Right renal cortex interstitium (tissue), 3 donors: ENCODE measurements at regions not wholly inside any gene's neighbourhood (a gene's known extent, or its start where the extent isn't known, plus 50 kb on each side); places are given as distances from the start of the nearest gene placed in this dataset.

ENCODE experiments used
- DNase-seq, 3 donors: peaks; one replicate each; pipeline ENCODE4 v3.0.0-alpha.2; 2013; ENCODE audit warnings: low read depth in 3 of 3, low spot score in 2 of 3

DNA sequence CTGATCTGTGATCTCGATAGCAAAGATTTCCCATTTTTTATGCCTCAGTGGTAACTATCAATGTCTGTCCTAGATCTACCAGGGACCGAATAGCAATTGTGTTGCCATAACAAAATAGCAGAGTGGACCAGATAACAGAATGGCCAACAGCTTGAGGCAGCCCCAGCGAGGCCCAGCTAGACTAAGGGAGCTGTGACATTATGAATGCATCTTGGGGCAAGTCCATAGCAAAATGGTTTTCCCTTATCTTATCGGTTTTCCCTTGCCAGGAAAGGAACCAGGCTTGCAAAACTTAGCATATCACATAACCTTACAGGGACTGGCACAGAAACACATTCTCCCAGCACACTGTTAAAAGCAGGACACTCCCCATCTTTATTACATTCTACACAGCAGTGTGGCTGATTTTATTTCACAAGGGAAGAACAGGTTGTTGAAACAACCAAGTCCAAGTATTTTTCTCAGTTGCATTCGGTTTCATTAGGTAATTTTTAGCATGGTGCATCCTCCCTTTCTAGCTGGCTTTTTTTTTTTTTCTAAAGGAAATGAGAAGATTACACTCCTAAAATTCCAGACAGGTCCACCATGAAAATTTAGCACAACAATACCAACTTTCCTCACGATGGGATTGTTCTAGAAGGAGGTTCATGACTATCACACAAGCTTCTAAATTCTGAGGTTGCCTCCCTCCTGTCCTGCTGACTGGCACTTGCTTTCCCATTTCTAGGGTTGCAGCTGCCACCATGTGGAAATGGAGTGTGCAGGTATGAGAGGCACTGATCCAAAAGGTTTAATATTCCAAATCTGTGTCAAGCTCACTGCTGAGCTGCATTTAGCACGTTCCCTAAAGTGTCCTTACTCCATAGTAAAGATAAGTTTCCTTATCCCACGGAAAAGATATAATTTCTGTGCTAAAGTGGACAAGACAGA is 97.0 kb upstream of the SLC35G4 start:
- DNase-seq, result no peak

DNA sequence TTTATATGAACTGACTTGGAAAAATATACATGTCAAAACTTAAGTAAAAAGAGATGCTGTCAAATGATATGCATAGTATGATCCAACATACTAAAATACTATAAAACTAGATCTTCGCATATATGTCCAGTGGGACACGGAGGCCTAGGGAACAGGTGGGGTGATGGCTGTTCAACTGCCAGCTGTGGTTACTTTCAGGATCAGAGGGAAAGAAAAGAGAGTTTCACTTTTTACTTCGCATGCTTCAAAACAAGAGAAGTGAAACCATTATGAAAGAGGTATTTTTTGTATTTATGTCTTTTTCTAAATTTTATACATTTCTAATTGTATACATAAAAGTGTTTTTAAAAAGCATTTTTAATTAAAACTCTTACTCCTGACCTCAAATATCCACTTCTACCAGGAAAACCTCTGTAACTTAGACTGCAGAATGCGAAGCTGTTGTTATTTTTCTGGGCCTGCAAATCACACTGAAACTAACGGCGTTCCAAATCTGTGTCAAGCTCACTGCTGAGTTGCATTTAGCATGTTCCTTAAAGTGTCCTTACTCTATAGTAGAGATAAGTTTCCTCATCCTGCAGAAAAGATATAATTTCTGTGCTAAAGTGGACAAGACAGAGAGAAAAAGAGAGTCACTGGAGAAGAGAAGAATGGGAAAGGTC is 97.8 kb upstream of the SLC35G4 start:
- DNase-seq, result no peak

DNA sequence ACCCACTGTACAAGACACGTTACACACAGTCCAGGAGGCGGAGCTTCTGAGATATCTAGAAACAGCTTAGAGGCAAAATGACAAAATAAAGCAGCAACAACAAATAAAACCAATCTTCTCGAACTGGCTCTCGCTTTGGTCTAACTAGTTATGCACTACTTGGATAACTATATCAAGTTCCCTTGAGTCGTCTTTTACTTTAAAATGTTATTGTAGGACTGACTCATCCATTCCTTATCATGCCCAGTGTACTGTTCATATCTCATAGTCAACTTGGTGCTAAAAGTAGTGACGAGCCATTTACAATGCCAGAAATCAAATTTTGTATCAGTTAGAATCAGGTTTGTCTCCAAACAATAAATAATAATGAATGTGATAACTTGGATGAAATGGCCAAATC is 102.5 kb upstream of the SLC35G4 start:
- no peak for DNase-seq

DNA sequence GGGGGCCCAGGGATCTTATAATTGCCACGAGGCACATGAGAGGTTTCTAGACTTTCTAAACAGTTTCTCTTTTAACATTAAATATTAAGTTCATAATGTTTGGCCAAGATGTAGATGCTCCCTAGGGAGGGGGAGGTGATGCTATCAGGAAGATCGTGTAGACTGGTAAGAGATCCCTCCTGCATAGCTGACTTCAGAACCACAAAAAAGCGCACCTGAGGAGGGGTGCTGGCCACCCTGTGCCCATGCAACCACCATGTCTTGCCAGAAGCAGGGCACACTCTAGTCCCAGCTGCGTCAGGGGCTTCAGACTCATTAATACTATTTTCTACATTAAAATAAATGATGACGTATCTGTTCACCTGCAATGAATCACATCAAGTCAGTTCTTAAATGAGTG is 103.4 kb upstream of the SLC35G4 start:
- no peak for DNase-seq

DNA sequence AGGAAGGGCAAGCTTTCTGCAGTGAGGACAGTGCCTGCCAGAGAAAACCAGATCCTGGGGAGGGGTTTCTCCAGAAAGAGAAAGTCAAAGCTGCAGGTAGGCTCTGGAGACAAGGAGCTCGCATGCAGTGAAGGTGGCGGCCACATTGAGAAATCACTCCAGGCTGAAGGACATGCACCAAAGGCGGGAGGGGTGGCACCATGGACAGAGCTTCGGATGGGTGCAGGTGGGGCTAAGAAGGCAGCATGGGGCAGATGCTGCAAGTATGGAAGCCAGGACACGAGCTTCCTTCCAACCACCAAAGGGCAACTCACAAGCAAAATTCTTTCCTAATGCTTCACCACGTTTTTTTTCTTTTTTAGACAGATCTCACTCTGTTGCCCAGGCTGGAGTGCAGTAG is 104.4 kb upstream of the SLC35G4 start:
- no peak for DNase-seq

DNA sequence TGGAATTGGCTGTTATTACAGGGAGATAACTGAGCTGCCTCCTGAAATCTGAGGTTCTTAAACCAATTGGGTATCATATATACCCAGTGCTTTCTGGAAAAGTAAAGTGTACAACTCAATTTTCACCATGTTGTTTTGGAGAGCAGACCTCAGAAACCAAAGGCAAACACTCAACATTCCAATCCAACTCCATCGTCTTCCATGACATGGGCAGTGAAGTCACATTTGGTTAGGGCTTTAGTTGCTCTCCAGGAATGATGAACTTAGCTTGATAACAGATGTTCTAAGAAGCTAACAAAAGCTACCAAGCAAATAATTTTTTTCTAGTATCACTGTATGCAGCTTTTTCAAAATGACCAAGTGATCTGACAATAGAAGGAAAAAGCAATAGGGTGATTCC is 107.0 kb upstream of the SLC35G4 start:
- no peak for DNase-seq

DNA sequence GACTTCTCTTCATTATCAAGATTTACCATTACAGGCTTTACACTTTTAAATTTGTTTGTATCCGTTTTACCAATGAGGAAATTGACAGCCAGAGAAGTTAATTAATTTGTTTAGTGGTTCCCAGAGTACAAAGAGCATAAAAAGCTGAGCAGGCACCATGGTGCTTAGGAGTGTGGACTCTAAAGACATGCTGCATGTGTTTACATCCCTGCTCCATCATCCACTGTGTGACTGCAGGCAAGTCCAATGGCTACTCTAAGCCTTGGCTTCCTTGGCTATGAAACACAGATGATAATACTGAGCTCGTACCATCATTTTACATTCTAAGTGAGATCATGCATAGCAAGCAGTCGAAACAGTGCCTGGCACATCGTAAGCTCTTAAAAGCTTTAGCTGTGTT is 108.0 kb upstream of the SLC35G4 start:
- no peak for DNase-seq

DNA sequence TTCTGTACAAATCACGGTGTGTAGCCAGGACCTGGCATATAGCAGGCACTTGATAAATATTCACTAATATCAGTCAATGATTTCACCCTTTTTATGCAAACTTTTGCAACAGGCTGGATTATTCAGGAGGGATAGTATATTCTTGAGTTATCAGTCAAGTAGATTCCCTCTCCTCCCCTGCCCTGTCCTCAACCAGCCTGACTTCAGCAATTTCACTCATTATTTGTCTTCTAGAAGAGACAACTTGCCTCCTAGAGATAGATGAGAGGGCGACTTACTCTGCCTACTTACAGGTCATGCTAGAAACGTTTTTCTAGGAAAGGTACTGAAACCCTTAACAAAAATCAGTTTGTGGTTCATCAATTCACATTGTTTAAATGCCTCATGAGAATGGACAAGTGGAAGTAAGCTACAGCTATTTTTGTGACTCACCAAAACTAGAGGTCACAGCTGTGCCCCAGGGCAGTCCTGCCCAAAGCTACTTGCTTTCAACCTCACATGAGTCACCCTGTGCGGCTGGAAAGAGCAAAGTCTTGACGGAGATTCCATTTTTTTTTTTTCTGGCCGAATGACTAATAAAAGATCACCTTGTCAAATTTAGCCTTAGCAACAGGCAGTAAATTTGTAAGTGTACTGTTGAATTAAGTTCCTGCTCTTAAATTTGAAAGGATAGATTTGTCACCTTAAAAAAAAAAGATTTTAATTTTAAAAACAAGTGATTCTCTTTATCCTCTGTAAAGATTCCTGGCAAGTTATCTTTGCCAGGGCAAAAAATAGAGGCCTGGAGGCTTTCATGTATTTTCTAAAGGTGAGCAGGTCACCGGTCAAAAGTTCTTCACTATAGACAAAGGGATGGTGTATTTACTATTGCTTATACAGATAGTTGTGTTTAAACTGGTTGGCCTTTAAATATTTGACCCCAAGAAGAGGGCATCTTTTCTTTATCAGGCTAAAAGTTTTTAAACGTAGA is 109.0 kb upstream of the SLC35G4 start:
- DNase-seq, result no peak

DNA sequence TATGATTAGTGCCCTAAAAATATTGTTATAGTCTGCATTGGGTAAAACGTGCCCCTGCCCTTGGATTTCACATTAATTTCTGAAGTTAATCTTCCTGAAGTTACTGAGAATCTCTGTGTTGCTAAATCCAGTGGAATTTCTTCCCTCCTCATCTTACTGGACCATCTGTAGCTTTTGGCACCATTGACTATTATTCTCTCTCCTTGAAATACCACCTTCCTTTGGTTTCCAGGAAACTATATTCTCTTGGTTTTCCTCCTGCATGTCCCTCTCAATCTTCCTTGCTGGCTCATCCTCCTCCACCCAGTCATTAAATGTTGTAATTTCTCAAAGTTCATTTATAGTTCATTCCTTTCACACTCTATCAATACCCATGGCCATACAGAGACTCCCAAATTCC is 110.6 kb upstream of the SLC35G4 start:
- no peak for DNase-seq

DNA sequence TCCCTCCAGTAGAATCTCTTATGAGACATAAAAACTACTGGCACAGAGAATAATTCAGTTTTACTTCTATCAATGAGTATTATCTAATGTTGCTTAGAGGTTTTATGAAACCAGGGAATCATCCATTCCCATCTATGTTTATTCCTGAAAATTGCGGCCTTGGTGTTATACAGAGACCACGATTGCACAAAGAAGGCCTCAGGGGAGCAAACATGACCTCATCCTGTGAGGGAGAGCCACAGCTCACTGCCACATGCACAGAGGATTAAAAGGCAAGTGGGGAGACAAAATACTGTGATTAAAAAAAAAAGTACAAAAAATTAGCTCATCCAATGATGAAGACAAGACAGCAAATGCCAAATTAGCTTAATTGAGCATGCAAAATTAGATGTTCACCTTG is 111.8 kb upstream of the SLC35G4 start:
- DNase-seq, result no peak

DNA sequence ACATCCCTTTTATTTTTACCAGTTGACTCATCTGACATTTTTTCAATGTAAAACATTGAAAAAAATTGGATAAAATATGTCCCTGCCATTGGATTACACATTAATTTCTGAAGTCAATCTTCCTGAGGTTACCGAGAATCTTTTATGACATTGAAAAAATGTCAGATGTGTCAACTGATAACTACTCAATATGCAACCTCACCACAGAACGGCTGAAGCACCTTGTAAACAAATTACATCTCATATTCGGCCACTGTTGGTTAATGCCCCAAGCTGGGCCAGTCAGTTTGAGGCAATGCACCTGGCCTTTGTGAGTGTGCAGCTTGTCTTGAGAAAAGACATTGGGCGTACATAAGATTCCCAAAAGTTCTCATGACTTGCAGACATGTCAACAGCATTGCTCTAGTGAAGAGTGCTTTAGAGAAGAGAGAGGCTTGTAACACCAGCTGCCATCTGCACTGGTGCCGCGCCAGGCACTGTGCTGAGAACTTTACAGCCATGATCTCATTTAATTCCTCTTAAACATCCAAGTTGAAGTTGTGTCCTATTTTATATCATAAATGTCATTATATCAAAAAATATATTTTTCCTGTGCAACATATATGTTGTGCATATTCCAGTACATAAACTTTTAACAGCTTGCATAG is 112.7 kb upstream of the SLC35G4 start:
- DNase-seq, result no peak

DNA sequence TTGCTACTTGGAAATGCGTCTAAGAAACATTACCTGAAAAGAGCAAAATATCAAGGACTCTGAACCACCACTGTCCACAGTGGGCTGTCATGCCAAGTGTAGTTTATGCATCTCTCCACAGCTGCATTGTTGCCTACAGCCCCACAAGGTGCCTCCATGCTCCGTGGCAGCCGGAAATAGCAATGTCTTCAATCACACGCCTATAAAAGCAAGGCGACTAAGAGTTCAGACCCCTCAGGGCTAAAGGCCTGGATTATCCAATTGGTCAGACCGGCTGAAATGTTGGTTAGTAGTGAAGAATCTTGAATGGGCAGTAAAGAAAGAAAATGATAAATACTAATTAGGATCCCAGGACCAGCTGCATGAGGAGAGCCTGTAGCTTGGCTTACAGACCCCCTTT is 114.0 kb upstream of the SLC35G4 start:
- DNase-seq, result no peak

DNA sequence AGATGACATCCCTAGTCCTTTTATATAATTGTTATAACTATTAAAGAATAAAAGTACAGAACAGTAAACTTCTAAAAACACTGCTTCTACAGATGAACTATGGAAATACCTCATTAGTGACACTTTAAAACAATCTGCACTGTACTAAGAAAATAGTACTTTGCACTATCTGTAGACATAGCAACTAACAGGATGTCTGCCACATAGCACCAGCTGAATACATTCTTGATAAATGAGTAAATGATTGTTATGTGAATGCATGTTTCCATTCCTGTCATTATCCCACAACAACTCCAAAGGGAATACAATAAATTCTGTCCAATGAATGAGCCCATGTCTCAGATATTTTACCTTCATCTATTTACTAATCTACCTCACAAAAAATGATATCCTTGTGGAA is 115.3 kb upstream of the SLC35G4 start:
- DNase-seq, result no peak

DNA sequence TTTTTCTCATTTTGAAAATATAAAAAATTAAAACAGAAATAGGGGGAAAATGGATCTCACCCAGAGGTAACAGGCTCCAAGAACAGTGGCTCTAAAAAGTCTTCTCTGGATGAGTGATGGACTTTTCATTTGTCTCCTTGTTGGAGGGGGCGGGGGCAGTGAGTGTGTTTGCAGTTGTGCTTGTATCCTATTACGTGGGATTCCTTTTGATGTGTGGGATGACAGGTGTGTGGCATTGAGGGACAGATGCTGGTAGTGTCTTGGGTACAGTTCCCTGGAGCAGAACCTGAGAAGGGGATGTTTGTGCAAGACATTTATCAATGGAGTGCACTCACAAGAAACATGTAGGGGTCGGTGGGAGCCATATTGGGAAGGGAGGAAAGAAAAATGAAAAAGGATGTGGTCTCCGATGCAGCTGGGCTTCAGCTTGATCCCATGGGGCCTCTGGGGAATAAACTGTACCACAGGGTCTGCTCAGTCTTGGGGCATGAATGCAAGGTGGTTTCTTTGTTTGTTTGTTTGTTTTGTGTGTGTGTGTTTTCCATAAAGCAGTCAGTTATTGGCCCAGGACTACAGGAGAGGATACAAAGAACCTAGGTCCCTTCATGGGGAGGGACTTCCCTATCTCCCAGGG is 120.0 kb upstream of the SLC35G4 start:
- DNase-seq, result no peak

DNA sequence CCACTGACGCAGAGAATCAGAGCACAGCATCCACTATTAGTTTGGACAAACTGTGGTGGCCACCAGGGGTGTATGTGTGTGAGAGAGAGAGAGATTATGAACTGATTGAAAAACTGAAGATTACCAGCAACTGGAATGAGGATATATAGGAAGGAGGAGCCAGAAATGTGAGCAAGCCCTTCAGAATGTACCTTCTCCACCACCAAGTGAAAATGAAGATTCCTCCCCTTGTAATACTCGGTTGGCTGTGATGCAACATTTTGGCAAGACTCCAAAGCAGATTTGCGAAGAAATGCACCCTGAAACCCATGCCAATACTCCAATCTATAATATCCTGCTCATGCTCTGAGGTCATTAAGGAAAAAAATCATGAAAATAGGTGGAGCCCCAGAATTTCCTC is 121.2 kb upstream of the SLC35G4 start:
- DNase-seq, result no peak

DNA sequence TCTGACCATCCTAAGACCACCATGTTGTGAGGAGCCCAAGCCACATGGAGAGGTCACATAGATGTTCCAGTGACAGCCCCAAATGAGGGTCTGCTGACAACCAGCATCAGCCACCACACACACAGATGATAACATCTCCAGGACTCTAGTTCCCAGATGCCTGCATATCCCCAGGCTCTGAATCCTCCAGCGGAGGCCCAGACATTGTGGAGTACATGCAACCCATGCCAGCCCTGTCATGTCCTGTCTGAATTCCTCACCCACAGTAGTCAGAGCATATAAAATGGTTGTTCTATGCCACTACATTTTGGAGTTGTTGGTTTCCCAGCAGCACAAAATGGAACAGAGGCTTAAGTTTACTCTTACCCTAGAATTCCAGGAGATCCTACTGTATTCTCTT is 122.0 kb upstream of the SLC35G4 start:
- DNase-seq, result no peak

DNA sequence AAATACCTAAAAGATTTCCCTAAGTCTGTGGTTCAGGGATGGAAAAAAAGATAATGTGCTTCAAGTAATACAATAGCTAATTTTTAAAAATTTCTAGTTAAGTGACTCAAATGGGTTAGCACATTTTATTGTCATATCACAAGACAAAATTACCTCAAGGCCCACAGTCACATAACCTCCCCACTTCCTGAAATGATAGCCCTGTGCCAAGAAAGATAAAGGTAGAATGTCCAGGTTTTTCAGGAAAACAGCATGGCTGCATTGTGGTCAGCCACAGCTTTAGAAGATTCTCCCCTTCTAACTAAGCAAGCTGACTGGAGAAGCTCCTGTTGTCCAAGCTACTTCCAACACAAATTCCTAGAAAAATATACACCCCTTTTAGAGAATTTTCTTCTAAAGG is 127.1 kb upstream of the SLC35G4 start:
- no peak for DNase-seq

DNA sequence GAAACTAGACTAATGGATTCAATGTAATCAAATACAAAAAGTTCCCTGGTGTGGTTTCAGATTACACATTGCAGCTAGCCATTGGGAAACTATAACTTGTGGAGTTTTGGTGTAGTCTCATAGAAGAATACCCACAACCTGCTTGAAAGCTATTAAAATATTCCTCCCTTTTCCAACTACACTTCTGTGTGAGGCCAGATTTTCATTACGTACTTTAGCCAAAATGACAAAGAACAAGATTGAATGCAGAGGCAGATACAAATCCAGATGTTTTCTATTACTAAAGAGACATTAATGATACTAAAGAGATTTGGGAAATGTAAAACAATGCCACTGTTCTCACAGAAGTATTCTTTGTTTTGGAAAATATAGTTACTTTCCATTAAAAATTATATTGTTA is 128.7 kb upstream of the SLC35G4 start:
- DNase-seq, result no peak

DNA sequence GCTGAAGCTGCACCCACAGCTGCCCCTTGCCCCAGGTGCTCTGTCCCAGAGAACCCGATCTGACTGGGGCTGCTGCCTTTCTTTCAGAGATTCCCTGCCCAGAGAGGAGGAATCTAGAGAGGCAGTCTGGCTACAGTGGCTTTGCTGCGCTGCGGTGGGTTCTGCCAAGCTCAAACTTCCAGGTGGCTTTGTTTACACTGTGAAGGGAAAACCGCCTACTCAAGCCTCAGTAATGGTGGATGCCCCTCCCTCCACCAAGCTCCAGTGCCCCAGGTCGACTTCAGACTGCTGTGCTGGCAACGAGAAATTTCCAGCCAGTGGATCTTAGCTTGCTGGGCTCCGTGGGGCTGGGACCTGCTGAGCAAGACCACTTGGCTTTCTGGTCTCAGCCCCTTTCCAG is 130.4 kb upstream of the SLC35G4 start:
- peak in 1 of 3 donors; percentile 1 for DNase-seq

DNA sequence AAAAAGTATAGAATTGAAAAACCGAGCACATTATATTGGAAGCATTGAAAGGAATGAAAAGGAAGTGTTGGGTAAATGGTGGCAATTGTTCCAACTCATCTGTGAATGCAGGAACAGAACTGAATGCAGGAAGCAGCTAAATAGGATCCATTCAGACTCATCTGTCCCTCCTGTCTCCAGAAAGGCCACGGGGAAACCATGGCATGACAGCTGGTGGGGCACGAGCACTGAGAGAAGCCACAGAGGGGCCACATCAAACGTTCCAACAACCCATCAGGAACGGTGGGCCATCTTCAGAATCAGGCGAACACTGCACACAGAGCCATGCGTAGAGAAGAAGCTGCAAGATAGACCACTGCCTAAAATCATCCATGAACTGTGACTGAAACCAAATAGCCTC is 138.5 kb upstream of the SLC35G4 start:
- no peak for DNase-seq
